WTC11 (cell line): ENCODE measurements at regions not wholly inside any gene's neighbourhood (a gene's known extent, or its start where the extent isn't known, plus 50 kb on each side); places are given as distances from the start of the nearest gene placed in this dataset.

Experiments
- ATAC-seq: fragments of 200-7000 bp; cut with Tn5 transposase; 2 replicates; pipeline ENCODE4 v1.10.0; 2021; ENCODE audit warnings: mild to moderate bottlenecking, moderate library complexity
- CTCF ChIA-PET: fragments of 300-600 bp; sonication (Branson Sonifier 250); formaldehyde crosslinking; loops from one replicate; lab custom pipeline; 2021; ENCODE audit warnings: antibody characterized with exemption; lab: Charles Lee
- POLR2A ChIA-PET: fragments of 350-600 bp; sonication (Branson Sonifier 250); formaldehyde crosslinking; loops from one replicate; lab custom pipeline; 2021; ENCODE audit warnings: antibody characterized with exemption; lab: Charles Lee
- DNase-seq: peaks from one replicate; pipeline ENCODE4 v3.0.0; 2021; ENCODE audit warnings: low spot score
- H3K27ac Mint-ChIP-seq: 2 replicates; pipeline ENCODE4 v1.8.0; 2021; ENCODE audit warnings: mixed read lengths
- H3K27me3 Mint-ChIP-seq: 2 replicates; pipeline ENCODE4 v1.8.0; 2021; ENCODE audit warnings: low read depth, mild to moderate bottlenecking, moderate library complexity, mixed read lengths
- H3K36me3 Mint-ChIP-seq: 2 replicates; pipeline ENCODE4 v1.8.0; 2021; ENCODE audit warnings: mixed read lengths
- H3K4me1 Mint-ChIP-seq: 2 replicates; pipeline ENCODE4 v1.8.0; 2022; ENCODE audit warnings: mixed read lengths
- H3K4me3 Mint-ChIP-seq: 2 replicates; pipeline ENCODE4 v1.8.0; 2021; ENCODE audit warnings: mild to moderate bottlenecking, moderate library complexity, mixed read lengths
- H3K9me3 Mint-ChIP-seq: 2 replicates; pipeline ENCODE4 v1.8.0; 2021; ENCODE audit warnings: mixed read lengths
- ATF6 ChIP-seq: sonication (generic); formaldehyde crosslinking; IDR thresholded peaks from 2 replicates; pipeline ENCODE4 v1.8.1; 2023; ENCODE audit warnings: mild to moderate bottlenecking, missing genetic modification reagents
- CREM ChIP-seq: sonication (generic); formaldehyde crosslinking; IDR thresholded peaks from 2 replicates; pipeline ENCODE4 v1.8.1; 2022; ENCODE audit warnings: mild to moderate bottlenecking, missing genetic modification reagents, moderate library complexity
- ELF4 ChIP-seq: sonication (generic); formaldehyde crosslinking; IDR thresholded peaks from 2 replicates; pipeline ENCODE4 v1.8.1; 2022; ENCODE audit warnings: low read depth, mild to moderate bottlenecking, moderate library complexity, missing genetic modification reagents
- ERG ChIP-seq: fragments of 250-450 bp; sonication (Bioruptor Pico); IDR thresholded peaks from 2 replicates; pipeline ENCODE4 v1.8.0; 2021; ENCODE audit warnings: mild to moderate bottlenecking
- ESRRA ChIP-seq: sonication (generic); formaldehyde crosslinking; IDR thresholded peaks from 2 replicates; pipeline ENCODE4 v1.8.1; 2022; ENCODE audit warnings: mild to moderate bottlenecking, missing genetic modification reagents, borderline replicate concordance
- FOXP1 ChIP-seq: sonication (generic); formaldehyde crosslinking; IDR thresholded peaks from 2 replicates; pipeline ENCODE4 v1.8.0; 2022; ENCODE audit warnings: missing genetic modification reagents, mild to moderate bottlenecking, moderate library complexity, borderline replicate concordance
- GABPB1 ChIP-seq: sonication (generic); formaldehyde crosslinking; IDR thresholded peaks from 2 replicates; pipeline ENCODE4 v1.8.1; 2023; ENCODE audit warnings: mild to moderate bottlenecking, missing genetic modification reagents
- GTF2I ChIP-seq: fragments of 250-450 bp; sonication (Bioruptor Pico); conservative IDR thresholded peaks from 2 replicates; pipeline ENCODE4 v1.4.0; 2021; ENCODE audit warnings: mild to moderate bottlenecking
- IRF1 ChIP-seq: sonication (generic); formaldehyde crosslinking; IDR thresholded peaks from 2 replicates; pipeline ENCODE4 v1.8.0; 2023; ENCODE audit warnings: missing genetic modification reagents
- JAZF1 ChIP-seq: fragments of 250-450 bp; sonication (Bioruptor Pico); IDR thresholded peaks from 2 replicates; pipeline ENCODE4 v1.9.0; 2021; ENCODE audit warnings: moderate library complexity, mild to moderate bottlenecking, inconsistent platforms
- NFATC4 ChIP-seq: fragments of 250-450 bp; sonication (Bioruptor Pico); IDR thresholded peaks from 2 replicates; pipeline ENCODE4 v1.9.0; 2021; ENCODE audit warnings: mild to moderate bottlenecking
- PRDM15 ChIP-seq: sonication (generic); formaldehyde crosslinking; IDR thresholded peaks from 2 replicates; pipeline ENCODE4 v1.8.0; 2022; ENCODE audit warnings: missing genetic modification reagents
- PRRX2 ChIP-seq: fragments of 250-450 bp; sonication (Bioruptor Pico); IDR thresholded peaks from 2 replicates; pipeline ENCODE4 v1.8.0; 2021; ENCODE audit warnings: mild to moderate bottlenecking
- RORB ChIP-seq: fragments of 250-450 bp; sonication (Bioruptor Pico); IDR thresholded peaks from 2 replicates; pipeline ENCODE4 v1.9.0; 2021; ENCODE audit warnings: mild to moderate bottlenecking
- SMAD4 ChIP-seq: sonication (generic); formaldehyde crosslinking; IDR thresholded peaks from 2 replicates; pipeline ENCODE4 v1.8.0; 2022; ENCODE audit warnings: mild to moderate bottlenecking, missing genetic modification reagents
- SOX15 ChIP-seq: fragments of 250-450 bp; sonication (Bioruptor Pico); IDR thresholded peaks from 2 replicates; pipeline ENCODE4 v1.9.0; 2021; ENCODE audit warnings: mild to moderate bottlenecking
- TEAD1 ChIP-seq: sonication (generic); formaldehyde crosslinking; IDR thresholded peaks from 2 replicates; pipeline ENCODE4 v1.8.0; 2022; ENCODE audit warnings: mild to moderate bottlenecking, missing genetic modification reagents
- TP53 ChIP-seq: sonication (generic); formaldehyde crosslinking; IDR thresholded peaks from 2 replicates; pipeline ENCODE4 v1.8.1; 2023; ENCODE audit warnings: mild to moderate bottlenecking, missing genetic modification reagents
- USF1 ChIP-seq: sonication (generic); formaldehyde crosslinking; IDR thresholded peaks from 2 replicates; pipeline ENCODE4 v1.8.0; 2022; ENCODE audit warnings: mild to moderate bottlenecking, missing genetic modification reagents
- TF ChIP-seq, protein P1 (sequence below): sonication (generic); formaldehyde crosslinking; IDR thresholded peaks from 2 replicates; pipeline ENCODE4 v1.8.1; 2022; ENCODE audit warnings: low read depth, mild to moderate bottlenecking, moderate library complexity, missing genetic modification reagents, borderline replicate concordance

- ATAC-seq = no peak
- Mint-ChIP-seq H3K27me3 (peaks cover 6% of the 10 kb centered on the region), H3K4me1 (peaks cover 7% of the 10 kb centered on the region), H3K9me3 (peaks cover 25% of the 10 kb centered on the region), H3K4me3 (no peak overlapping the region), H3K36me3 (0 out of 2 replicates have a peak, but pooled peaks cover 6% of the 10 kb centered on the region), H3K27ac (no peak overlapping the region)
- TF ChIP-seq ESRRA (CRISPR knock-in tag) (no peak), IRF1 (CRISPR knock-in tag) (no peak), ATF6 (CRISPR knock-in tag) (no peak), CREM (CRISPR knock-in tag) (no peak), ERG (CRISPR knock-in tag) (no peak), PRDM15 (CRISPR knock-in tag) (no peak)
- DNase-seq = no peak
- ChIA-PET CTCF (no interaction called here), POLR2A (no interaction called here)
Measured at GRCh38 chr2:8614646-8615045, 67.2 kb upstream of the ID2 start.

- ATAC-seq (no peak), DNase-seq (no peak)
- TF ChIP-seq USF1 (CRISPR knock-in tag) (no peak), FOXP1 (no peak), GTF2I (CRISPR knock-in tag) (no peak), RORB (CRISPR knock-in tag) (no peak), GABPB1 (CRISPR knock-in tag) (no peak), SOX15 (CRISPR knock-in tag) (no peak), NFATC4 (CRISPR knock-in tag) (no peak), JAZF1 (CRISPR knock-in tag) (no peak), TP53 (CRISPR knock-in tag) (no peak), ELF4 (CRISPR knock-in tag) (no peak), TEAD1 (CRISPR knock-in tag) (no peak), PRRX2 (CRISPR knock-in tag) (no peak), SMAD4 (CRISPR knock-in tag) (no peak)
- TF ChIP-seq, protein P1, sequence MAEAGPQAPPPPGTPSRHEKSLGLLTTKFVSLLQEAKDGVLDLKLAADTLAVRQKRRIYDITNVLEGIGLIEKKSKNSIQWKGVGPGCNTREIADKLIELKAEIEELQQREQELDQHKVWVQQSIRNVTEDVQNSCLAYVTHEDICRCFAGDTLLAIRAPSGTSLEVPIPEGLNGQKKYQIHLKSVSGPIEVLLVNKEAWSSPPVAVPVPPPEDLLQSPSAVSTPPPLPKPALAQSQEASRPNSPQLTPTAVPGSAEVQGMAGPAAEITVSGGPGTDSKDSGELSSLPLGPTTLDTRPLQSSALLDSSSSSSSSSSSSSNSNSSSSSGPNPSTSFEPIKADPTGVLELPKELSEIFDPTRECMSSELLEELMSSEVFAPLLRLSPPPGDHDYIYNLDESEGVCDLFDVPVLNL (CRISPR knock-in tag) = no peak
- ChIA-PET POLR2A (no interaction called here), CTCF (no interaction called here)
- H3K27me3 Mint-ChIP-seq = peaks cover 6% of the 10 kb centered on the region
- peaks cover under 1% of the 10 kb centered on the region; the same call in 1 of the 2 replicates for H3K4me1 Mint-ChIP-seq
- H3K27ac Mint-ChIP-seq = no peak overlapping the region
- H3K9me3 Mint-ChIP-seq = peaks cover 23% of the 10 kb centered on the region
- 0 out of 2 replicates have a peak, but pooled peaks cover 6% of the 10 kb centered on the region for H3K36me3 Mint-ChIP-seq
- H3K4me3 Mint-ChIP-seq = no peak overlapping the region
Measured at GRCh38 chr2:8615252-8615575, 66.6 kb upstream of the ID2 start.
